GM18951 (cell line): ENCODE measurements at regions not wholly inside any gene's neighbourhood (a gene's known extent, or its start where the extent isn't known, plus 50 kb on each side); places are given as distances from the start of the nearest gene placed in this dataset.
"Not testable (repeated sequence)": the region's sequence is repeated elsewhere in the genome, so short reads cannot be mapped to it uniquely, and the experiment has no call there.

Source experiments
- POLR2A ChIP-seq: IDR thresholded peaks from 4 replicates; pipeline ENCODE4 v1.6.1; 2011; ENCODE audit warnings: mild to moderate bottlenecking; ENCODE audit not compliant: insufficient read length, insufficient read depth; ENCODE audit errors: extremely low read depth
- in situ Hi-C: fragments of 300-500 bp; cut with MboI; formaldehyde crosslinking; loops from one replicate; pipeline ENCODE4 v1.12.0; 2022; ENCODE audit warnings: low sequenced_read_pairs, mixed read lengths, inconsistent platforms; ENCODE audit not compliant: unreplicated experiment

DNA sequence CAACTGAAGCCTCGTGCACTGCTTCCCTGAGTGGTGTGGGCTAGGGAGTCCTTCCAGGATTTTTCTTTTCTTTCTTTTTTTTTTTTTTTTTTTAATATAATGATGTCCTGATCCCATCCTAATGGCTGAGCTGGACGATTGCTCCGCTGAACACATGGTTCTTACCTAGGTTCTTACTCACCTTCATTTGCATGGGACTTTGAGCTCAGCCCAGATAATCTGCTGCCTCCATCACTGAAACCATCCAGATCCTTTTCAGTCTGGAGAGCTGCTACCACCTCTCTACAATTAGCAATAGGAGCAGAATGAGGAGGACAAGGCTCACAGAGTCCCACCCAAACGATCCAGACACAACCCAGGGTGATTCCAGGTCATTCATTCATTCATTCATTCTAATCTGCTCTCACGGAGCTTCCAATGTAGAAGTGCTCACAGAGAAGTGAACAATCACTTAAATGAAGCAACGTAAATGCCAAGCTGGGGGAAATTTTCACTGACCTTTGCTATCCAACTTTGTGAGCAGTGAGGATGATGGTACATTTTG lies 246.3 kb upstream of the RREB1 start:
- TF ChIP-seq POLR2A = no peak
- in situ Hi-C loops = no loop called here

DNA sequence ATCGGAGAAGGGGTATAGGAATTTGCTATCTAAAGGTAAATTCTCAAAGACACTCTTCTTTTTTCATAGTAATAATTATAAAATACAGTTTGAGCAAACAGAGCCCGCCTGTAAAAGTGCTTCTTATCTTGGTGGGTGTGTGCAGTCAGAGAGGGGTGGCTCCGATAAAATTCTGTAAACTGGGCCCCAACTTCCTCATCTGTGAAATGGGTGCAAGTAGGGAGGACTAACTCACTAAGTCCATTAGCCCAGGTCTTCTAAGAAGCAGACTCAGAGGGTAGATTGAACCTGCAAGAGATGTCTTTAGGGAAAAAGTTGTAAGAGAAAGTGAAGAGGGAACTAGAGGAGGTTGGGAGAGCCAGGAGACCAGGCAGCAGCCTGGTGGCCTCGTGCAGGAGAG lies 245.8 kb upstream of the RREB1 start:
- no peak for TF ChIP-seq POLR2A
- in situ Hi-C loops = no loop called here

DNA sequence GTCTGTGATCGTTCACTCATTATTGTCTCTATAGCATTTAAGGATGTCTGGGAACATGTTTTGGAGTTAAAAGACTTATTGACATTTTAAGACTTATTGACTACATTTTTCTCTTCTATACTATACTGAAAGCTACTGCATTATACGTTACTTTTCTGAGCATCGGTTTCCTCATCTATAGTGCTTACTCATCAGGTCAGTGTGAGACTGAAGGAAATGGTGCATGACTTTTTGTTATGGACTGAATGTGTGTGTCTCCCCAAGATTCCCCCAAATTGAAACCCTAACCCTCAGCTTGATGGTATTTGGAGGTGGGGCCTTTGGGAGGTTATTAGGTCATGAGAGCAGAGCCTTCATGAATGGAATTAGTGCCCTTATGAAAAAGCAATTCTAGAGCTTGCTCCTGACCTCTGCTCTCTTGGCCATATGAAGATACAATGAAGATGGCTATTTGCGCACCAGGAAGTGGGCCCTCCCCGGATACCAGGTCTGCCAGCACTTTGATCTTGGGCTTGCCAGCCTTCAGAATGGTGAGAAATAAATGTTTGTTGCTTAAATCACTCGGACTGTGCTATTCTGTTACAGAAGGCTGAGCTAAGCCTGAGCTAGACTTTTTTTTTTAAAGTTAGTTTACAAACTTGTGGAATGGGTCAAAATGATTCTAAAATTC lies 243.7 kb upstream of the RREB1 start:
- no peak for TF ChIP-seq POLR2A

DNA sequence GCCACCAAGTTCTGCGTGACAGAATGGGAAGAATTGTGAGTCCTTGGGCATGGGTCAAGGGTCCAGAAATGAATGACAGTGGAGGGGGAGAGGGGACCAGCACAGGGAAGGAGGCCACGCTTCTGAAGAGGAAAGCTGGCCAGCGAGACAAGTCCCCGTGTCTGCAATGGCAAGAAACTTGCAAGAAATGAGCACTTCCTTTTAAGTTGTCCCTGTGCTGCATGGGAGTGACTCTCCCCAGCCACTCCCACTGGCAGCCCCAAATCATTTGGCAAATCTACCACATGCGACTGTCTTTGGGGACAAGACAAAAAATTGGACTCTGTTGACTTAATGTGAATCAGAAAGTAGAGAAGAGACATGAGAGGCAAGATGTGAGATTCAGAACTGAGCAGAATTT lies 242.2 kb upstream of the RREB1 start:
- no peak for TF ChIP-seq POLR2A
- in situ Hi-C loops = no loop called here

More for the DNA sequence above, 243.7 kb upstream of the RREB1 start:
- in situ Hi-C loops = no loop called here

DNA sequence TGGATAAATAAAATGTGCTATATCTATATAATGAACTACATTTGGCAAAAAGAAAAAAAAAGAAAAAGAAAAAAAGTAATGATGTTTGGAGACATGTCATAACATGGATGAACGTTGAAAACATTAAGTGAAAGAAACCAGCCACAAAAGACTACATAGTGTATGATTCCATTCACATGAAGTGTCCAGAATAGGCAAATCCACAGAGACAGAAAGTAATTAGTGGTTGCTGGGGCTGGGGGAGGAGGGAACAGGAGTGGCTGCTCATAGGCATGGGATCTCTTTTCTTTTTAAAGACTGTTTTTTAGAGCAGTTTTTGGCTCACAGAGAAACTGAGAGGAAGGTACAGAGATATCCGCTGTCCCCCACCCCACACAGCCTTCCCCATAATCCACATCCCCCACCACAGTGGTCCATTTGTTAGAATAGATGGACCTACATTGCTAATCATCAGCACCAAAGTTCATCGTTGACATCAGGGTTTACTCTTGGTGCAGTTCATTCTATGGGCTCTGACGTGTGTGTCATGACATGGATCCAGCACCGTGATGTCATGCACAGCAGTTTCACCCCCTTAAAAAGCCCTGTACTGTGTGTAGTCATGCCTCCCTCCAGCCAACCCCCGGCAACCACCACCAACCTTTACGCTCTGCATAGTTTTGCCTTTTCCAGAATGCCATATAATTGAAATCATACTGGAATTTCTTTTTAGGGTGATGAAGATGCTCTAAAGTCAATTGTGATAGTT lies 240.9 kb upstream of the RREB1 start:
- TF ChIP-seq POLR2A = no peak
- in situ Hi-C loops = no loop called here

DNA sequence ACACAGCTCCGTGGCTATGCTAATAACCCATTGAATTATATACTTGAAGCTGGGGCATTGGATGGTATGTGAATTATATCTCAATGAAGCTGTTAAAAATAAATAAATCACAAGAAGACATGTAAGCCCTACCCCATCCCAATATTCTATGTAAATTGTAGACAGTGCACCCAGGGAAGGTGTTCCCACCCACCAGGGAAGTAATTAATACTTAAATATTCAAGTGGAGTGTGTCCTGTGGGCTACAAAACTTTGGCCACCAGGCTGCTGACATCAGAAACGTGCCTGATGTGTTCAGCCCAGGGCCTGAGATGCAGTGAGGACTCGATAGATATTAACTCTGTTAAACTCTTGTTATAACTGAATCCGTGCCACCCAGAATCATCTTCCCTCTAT lies 240.4 kb upstream of the RREB1 start:
- no peak for TF ChIP-seq POLR2A
- in situ Hi-C loops = no loop called here

DNA sequence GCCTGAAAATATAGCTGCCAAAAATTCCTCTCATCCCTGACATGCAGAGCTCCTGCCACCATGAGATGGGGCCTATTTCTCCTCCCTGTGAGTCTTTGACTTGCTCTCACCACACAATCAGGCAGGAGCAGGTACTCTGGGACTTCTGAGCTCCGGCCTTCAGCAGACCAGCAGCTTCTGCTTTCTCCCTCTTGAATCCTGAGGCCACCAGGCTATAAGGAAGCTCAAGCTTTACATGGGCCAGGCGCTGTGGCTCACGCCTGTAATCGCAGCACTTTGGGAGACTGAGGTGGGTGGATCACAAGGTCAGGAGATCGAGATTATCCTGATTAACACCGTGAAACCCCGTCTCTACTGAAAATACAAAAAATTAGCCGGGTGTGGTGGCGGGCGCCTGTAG lies 238.7 kb upstream of the RREB1 start:
- in situ Hi-C loops = no loop called here
- no peak for TF ChIP-seq POLR2A

DNA sequence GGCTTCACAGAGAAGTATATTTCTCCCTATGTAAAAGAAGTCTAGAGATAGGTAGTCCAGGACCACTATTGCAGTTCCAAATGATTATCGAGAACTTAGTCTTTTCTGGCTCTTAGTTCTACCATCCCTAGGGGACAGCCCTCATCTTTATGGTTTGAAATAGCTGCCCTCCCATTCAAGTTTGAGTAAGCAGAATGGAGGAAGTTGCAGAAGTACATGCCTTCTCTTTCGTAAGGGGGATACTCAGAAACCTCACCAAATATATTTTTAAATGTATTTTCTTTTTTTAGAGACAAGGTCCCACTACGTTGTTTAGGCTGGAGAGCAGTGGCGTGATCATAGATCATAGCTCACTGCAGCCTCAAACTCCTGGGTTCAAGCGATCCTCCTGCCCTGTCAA lies 236.8 kb upstream of the RREB1 start:
- in situ Hi-C loops = no loop called here
- no peak for TF ChIP-seq POLR2A

DNA sequence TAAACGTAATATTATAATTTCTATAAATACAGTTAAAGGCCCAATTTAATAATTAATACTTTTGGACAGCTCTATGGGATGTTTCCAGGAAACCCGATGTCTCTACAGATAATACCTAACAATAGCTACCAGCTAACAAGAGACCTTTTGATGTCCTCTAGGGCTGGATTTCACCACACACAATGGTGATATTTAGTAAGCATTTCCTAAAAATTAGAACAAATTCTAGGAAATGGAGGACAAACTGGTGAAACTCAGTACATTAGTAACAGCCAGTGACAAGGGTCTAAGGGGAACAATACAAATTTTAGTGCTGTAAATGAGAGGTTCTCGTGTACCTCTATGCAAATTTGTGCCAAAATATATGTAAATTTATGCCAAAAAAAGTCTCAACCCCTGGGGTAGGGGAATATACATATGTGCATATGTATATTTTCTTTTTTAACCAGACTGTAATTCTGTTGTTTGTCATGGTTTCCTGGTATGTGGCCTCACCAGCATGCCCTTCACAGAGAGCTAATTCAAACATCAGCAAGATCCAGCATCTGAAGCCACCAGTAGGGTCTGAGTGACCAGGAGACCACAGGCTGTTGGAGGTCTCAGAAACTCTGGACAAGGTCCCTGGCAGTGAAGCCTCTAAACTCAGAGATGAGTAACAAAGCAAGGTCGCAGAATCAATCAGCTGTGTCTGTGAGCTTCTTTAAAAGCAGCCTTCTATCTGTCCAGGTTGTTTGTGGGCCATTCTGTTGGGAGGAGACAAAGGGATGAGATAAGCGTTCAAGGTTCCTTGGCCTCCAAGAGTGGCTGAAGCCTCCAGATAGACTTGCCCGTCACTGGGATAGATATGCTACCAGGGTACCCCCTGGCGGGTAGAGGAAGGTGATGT lies 235.1 kb upstream of the RREB1 start:
- no peak for TF ChIP-seq POLR2A
- in situ Hi-C loops = no loop called here

DNA sequence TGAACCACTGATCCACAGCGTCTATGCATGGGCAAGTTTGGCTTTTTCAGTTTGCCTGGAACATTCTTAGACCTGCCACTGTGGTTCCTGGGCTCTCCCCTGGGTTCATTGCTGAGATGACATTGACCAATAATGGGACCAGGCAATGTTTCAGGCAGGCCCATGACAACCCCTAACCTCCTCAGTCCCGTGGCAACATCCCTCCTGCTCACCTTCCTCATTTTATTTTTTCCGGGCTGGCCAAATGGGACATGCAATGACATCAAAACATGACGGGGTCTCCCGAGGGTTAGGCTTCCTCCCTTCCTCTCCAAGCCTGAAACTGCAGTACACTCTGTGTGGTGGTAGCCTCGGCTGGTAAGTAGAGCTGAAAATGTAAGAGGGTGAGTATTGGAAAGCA lies 234.0 kb upstream of the RREB1 start:
- in situ Hi-C loops = no loop called here
- no peak for TF ChIP-seq POLR2A

DNA sequence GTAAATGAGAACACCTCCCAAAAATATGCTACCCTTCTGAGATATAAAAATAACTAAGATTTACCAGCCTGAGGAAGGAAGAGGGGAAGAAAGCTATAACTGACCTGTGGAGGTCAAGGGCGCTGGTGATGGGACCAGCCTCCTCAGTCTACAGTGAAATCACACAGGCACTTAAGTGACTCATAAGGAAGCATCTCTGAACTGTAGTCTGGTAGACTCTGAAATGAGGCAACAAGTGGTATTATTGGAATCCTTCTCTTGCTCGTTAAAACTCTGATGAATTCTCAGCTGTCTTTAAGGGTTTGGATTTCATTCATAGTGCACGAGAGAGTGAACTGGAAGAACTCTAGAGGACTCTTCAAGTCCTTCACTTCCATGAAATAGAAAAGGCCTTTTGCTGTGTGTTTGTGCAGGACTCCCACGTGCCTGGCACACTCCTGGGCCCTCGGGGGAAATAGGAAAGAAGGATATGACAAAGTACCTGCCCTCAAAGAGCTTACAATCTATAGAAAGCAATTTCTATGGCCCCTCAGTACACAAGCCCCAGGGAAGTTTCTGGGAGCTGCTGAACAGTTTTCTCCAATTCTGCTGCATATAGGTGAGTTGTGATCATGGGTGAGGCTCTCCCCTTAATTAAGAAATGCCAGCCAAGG lies 231.8 kb upstream of the RREB1 start:
- in situ Hi-C loops = no loop called here
- no peak for TF ChIP-seq POLR2A

DNA sequence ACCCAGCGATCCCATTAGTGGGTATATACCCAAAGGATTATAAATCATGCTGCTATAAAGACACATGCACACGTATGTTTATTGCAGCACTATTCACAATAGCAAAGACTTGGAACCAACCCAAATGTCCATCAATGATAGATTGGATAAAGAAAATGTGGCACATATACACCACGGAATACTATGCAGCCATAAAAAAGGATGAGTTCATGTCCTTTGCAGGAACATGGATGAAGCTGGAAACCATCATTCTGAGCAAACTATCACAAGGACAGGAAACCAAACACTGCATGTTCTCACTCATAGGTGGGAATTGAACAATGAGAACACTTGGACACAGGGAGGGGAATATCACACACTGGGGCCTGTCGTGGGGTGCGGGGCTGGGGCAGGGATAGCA lies 230.0 kb upstream of the RREB1 start:
- in situ Hi-C loops = not testable (repeated sequence)

DNA sequence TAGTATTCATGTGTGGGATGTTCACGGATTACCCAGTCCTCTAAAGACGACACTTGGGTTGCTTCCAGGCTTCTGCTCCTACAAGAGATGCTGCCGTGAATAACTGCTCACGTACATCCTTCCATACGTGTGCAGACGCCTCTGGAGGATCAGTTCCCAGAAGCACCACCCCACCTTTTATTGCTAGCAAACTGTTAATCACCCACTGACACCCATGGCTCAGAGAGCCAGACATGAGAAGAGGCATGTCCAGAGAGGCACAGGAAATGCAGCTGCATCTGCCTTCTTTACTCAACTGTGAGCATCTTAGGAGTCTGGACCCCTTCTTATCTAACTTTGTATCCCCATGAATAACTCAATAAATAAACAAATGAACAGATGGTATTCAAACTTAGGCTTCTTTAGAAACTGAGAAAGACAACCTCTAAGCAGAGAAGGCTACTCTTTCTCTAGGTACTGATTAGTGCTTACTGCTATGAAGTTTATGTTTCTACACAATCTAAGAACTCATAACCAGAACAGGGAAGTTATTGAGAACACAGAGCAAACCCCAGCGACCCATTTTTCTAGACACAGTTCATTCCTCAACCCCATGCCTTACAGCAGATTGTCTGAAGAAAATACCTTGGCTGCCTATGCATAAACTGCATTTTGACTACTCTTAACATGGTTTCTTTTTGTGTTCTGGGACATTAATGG lies 228.7 kb upstream of the RREB1 start:
- TF ChIP-seq POLR2A = no peak

DNA sequence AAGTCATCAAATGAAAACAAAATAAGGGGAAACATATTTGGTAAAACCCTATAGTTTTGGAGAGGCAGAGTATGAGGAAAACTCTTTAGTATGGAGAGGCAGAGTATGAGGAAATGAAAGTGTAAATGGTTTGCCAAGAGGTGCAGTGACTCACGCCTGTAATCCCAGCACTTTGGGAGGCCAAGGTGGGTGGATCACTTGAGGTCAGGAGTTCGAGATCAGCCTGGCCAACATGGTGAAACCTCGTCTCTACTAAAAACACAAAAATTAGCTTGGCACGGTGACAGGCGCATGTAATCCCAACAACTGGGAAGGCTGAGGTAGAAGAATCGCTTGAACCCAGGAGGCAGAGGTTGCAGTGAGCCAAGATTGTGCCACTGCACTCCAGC lies 228.2 kb upstream of the RREB1 start:
- in situ Hi-C loops = not testable (repeated sequence)

More for the DNA sequence above, 228.7 kb upstream of the RREB1 start:
- in situ Hi-C loops = no loop called here
